ENCODE measurements at regions not wholly inside any gene's neighbourhood (a gene's known extent, or its start where the extent isn't known, plus 50 kb on each side); places are given as distances from the start of the nearest gene placed in this dataset.

DNA sequence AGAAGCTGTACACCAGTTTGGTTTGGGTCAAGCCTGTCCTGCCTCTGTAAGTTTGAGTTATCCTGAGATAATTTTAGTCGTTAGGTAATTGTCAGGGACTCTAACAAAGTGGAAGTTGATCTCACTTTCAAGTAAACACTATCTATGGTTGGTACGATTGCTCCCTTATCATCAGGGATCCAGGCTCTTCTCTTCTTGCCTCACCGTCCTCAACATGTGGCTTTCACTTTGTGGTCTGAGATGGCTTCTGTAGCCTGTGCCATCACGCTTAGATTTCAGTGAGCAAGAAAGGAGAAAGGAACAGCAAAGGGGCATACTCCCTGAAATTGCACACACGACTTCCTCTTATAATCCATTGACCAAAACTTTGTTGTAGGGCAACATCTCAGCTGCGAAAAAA, 115.6 kb downstream of the CTAGE1 start:
- no peak for TF ChIP-seq POLR2A (IDR thresholded peaks at IDR 0.05)
- no peak for TF ChIP-seq CTCF (IDR thresholded peaks at IDR 0.05)

Data from heart left ventricle (tissue), 13 donors.